Gastrocnemius medialis (tissue), 4 donors: ENCODE measurements at regions not wholly inside any gene's neighbourhood (a gene's known extent, or its start where the extent isn't known, plus 50 kb on each side); places are given as distances from the start of the nearest gene placed in this dataset.

ENCODE experiments used
- ATAC-seq, 2 donors: fragments of 150-250 bp; one replicate each; pipeline ENCODE4 v1.9.1; 2016
- DNase-seq, 2 donors: peaks; one replicate each; pipeline ENCODE4 v3.0.0-alpha.2; 2019
- H3K27ac ChIP-seq, 4 donors: fragments of 200-600 bp; sonication (generic); 1 replicate in 1 of 4; 2 replicates in 3 of 4; pipeline ENCODE4 v1.5.1; 2016 to 2018; ENCODE audit warnings: mild to moderate bottlenecking in 2 of 4, moderate library complexity in 1 of 4
- H3K27me3 ChIP-seq, 3 donors: fragments of 200-600 bp; sonication (generic) in 2 of 3; 1 replicate in 1 of 3; 2 replicates in 2 of 3; pipeline versions ENCODE4 v1.5.1 to v1.6.0; 2016 to 2019; ENCODE audit warnings: mild to moderate bottlenecking in 1 of 3, moderate library complexity in 1 of 3
- H3K36me3 ChIP-seq, 2 donors: fragments of 200-600 bp; sonication (generic) in 1 of 2; one replicate each; pipeline ENCODE4 v1.5.1; 2017 to 2018
- H3K4me1 ChIP-seq, 2 donors: fragments of 200-600 bp; sonication (generic) in 1 of 2; one replicate each; pipeline ENCODE4 v1.5.1; 2016 to 2017; ENCODE audit warnings: mild to moderate bottlenecking in 2 of 2
- H3K4me3 ChIP-seq, 4 donors: fragments of 200-600 bp; sonication (generic) in 3 of 4; 1 replicate in 1 of 4; 2 replicates in 3 of 4; pipeline ENCODE4 v1.5.1; 2016 to 2019; ENCODE audit warnings: mild to moderate bottlenecking in 2 of 4
- H3K9me3 ChIP-seq, 3 donors: fragments of 200-600 bp; sonication (generic) in 2 of 3; 1 replicate in 1 of 3; 2 replicates in 2 of 3; pipeline ENCODE4 v1.5.1; 2016 to 2019
- CTCF ChIP-seq, 5 experiments: fragments of 450-650 bp in 3 of 5; fragments of 200-600 bp in 2 of 5; sonication (generic) in 2 of 5; IDR thresholded peaks in 4 of 5; conservative IDR thresholded peaks in 1 of 5; 1 replicate in 4 of 5; 2 replicates in 1 of 5; pipeline ENCODE4 v1.5.1; 2016 to 2019; ENCODE audit warnings: antibody characterized with exemption in 5 of 5, mild to moderate bottlenecking in 3 of 5, moderate library complexity in 3 of 5
- POLR2A ChIP-seq, 2 donors: fragments of 450-650 bp; IDR thresholded peaks; one replicate each; pipeline ENCODE4 v1.6.1; 2017; ENCODE audit warnings: antibody characterized with exemption in 2 of 2, mild to moderate bottlenecking in 2 of 2, moderate library complexity in 2 of 2
- in situ Hi-C, 4 donors: fragments of 200-750 bp; cut with MboI; loops; one replicate each; pipeline versions ENCODE4 v1.15.0 to v1.8.0; 2017; ENCODE audit warnings: low sequenced_read_pairs in 4 of 4
- intact Hi-C: fragments of 100-400 bp; cut with DNase I; formaldehyde crosslinking; loops from one replicate; pipeline ENCODE4 v1.15.1; 2023; ENCODE audit warnings: low total_unique reads

- TF ChIP-seq POLR2A (IDR thresholded peaks at IDR 0.05) (no peak), CTCF (IDR thresholded peaks at IDR 0.05 in 4 of 5, conservative IDR thresholded peaks at IDR 0.05 in 1 of 5) (no peak)
- H3K4me3 ChIP-seq, result no peak overlapping the region
- H3K27ac ChIP-seq, result no peak overlapping the region
- intact Hi-C loops (no loop called here), in situ Hi-C loops (no loop called here)
- ATAC-seq, result no peak
- peaks cover 35 to 54% (median 41%) of the 10 kb centered on the region in 3 donors for H3K27me3 ChIP-seq
- no peak for DNase-seq
- no peaks in the 10 kb centered on the region for H3K36me3 ChIP-seq
- H3K4me1 ChIP-seq, result no peaks in the 10 kb centered on the region
- H3K9me3 ChIP-seq, result no peaks in the 10 kb centered on the region
Observed at GRCh38 chr17:79226037-79226436, 151.4 kb downstream of the ENGASE start.

- no peak for TF ChIP-seq CTCF (IDR thresholded peaks at IDR 0.05 in 4 of 5, conservative IDR thresholded peaks at IDR 0.05 in 1 of 5)
- TF ChIP-seq POLR2A (IDR thresholded peaks at IDR 0.05), result no peak
- H3K36me3 ChIP-seq, result no peaks in the 10 kb centered on the region
- H3K27ac ChIP-seq, result no peak overlapping the region
- no peak for ATAC-seq
- no peaks in the 10 kb centered on the region for H3K4me1 ChIP-seq
- peaks cover 46 to 59% (median 53%) of the 10 kb centered on the region in 3 donors for H3K27me3 ChIP-seq
- no peaks in the 10 kb centered on the region for H3K9me3 ChIP-seq
- intact Hi-C loops, result no loop called here
- in situ Hi-C loops, result no loop called here
- H3K4me3 ChIP-seq, result no peak overlapping the region
- no peak for DNase-seq
Observed at GRCh38 chr17:79224903-79225302, 150.3 kb downstream of the ENGASE start.

GRCh38 chr17:79224476-79224875 is 149.9 kb downstream of the ENGASE start:
- no peak for TF ChIP-seq POLR2A (IDR thresholded peaks at IDR 0.05)
- TF ChIP-seq CTCF (IDR thresholded peaks at IDR 0.05 in 4 of 5, conservative IDR thresholded peaks at IDR 0.05 in 1 of 5), result no peak
- DNase-seq, result no peak
- ATAC-seq, result no peak
- Histone ChIP-seq H3K9me3 (no peaks in the 10 kb centered on the region), H3K27me3 (peaks cover 49 to 59% (median 57%) of the 10 kb centered on the region in 3 donors), H3K36me3 (no peaks in the 10 kb centered on the region), H3K27ac (no peak overlapping the region), H3K4me1 (no peaks in the 10 kb centered on the region), H3K4me3 (no peak overlapping the region)
- in situ Hi-C loops (no loop called here), intact Hi-C loops (no loop called here)

- H3K36me3 ChIP-seq, result no peaks in the 10 kb centered on the region
- DNase-seq (no peak), ATAC-seq (no peak)
- H3K9me3 ChIP-seq, result no peaks in the 10 kb centered on the region
- in situ Hi-C loops (no loop called here), intact Hi-C loops (no loop called here)
- no peaks in the 10 kb centered on the region for H3K4me1 ChIP-seq
- peaks cover 54 to 61% (median 59%) of the 10 kb centered on the region in 3 donors for H3K27me3 ChIP-seq
- H3K4me3 ChIP-seq, result no peak overlapping the region
- no peak overlapping the region for H3K27ac ChIP-seq
- TF ChIP-seq POLR2A (IDR thresholded peaks at IDR 0.05) (no peak), CTCF (IDR thresholded peaks at IDR 0.05 in 4 of 5, conservative IDR thresholded peaks at IDR 0.05 in 1 of 5) (no peak)
Observed at GRCh38 chr17:79223953-79224352, 149.3 kb downstream of the ENGASE start.

- Histone ChIP-seq H3K4me3 (no peak overlapping the region), H3K36me3 (no peaks in the 10 kb centered on the region), H3K4me1 (peaks cover 0 to under 1% of the 10 kb centered on the region in 2 donors), H3K9me3 (no peaks in the 10 kb centered on the region), H3K27me3 (peaks cover 55 to 61% (median 59%) of the 10 kb centered on the region in 3 donors), H3K27ac (no peak overlapping the region)
- intact Hi-C loops (no loop called here), in situ Hi-C loops (no loop called here)
- no peak for TF ChIP-seq POLR2A (IDR thresholded peaks at IDR 0.05)
- ATAC-seq (no peak), DNase-seq (no peak)
Observed at GRCh38 chr17:79223471-79223870, 148.8 kb downstream of the ENGASE start.
